ENCODE measurements at regions not wholly inside any gene's neighbourhood (a gene's known extent, or its start where the extent isn't known, plus 50 kb on each side); places are given as distances from the start of the nearest gene placed in this dataset.

DNA sequence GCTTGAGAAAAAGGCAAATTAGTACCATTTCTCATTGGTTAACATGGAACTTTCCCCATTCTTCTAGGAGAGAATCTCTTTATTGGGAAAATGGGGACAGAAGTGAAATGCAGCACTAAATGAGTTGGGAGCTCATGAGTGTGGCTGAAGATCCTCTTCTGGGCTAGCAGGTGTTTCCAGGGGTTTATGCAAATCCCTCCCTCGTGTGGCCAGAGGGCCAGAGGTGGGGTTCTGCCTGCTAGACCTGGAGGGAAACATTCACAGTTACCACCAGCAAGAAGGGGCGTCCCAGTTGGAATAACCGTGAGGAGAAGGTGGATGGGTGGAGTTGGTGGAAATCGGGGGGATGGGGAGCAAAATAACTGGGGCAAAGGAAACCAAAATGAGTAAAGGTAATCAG lies 235.9 kb downstream of the KLF6 start:
- no peaks in the 10 kb centered on the region for H3K27me3 ChIP-seq (ENCODE audit: insufficient read depth, low read length)
- no peaks in the 10 kb centered on the region for H3K36me3 ChIP-seq (ENCODE audit: insufficient read depth, low read length)
- no peak overlapping the region for H3K9ac ChIP-seq (ENCODE audit: low read length)
- H3K4me1 ChIP-seq (ENCODE audit: insufficient read depth, low read length, severe bottlenecking), result no peaks in the 10 kb centered on the region
- no peak for TF ChIP-seq EZH2 (IDR thresholded peaks at IDR 0.05; ENCODE audit: borderline replicate concordance, low read length)
- TF ChIP-seq CTCF (IDR thresholded peaks at IDR 0.05; ENCODE audit: low read length), result no peak
- H3K4me2 ChIP-seq (ENCODE audit: low read length), result no peak overlapping the region
- no peaks in the 10 kb centered on the region for H3K9me3 ChIP-seq (ENCODE audit: low read length)
- H3K79me2 ChIP-seq (ENCODE audit: insufficient read depth, low read length), result no peaks in the 10 kb centered on the region
- H3K27ac ChIP-seq (ENCODE audit: low read depth, low read length, poor library complexity, severe bottlenecking), result no peak overlapping the region
- no peaks in the 10 kb centered on the region for H3K9me2 ChIP-seq (ENCODE audit: low read depth, low read length)
- no peak overlapping the region for H2AFZ ChIP-seq (ENCODE audit: low read length)
- H4K20me1 ChIP-seq (ENCODE audit: insufficient read depth, low read length), result no peaks in the 10 kb centered on the region
- no peaks in the 10 kb centered on the region for H3F3A ChIP-seq (ENCODE audit: insufficient read depth, low read length)
- H3K4me3 ChIP-seq (ENCODE audit: low read depth, low read length, poor library complexity, severe bottlenecking), result no peak overlapping the region

DNA sequence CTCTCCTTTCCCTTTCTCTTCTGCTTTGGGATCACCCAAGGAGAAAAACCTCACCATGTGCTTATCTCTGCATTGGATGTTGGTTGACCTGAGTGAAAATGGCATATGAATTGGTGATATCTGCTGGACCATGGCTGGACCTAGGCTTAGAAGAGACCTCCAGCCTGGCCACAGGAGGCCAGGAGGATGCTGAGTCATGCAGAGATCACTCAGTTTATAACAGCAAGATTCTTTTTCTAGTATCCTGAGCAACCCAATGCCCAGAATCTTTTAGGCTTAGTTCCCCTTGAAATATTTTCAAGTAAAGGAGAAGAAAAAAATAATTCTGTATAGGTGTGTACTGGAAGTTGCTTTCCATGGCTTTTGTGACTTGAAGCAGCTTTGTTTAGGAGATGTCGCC lies 236.3 kb downstream of the KLF6 start:
- Histone ChIP-seq H3K4me1 (ENCODE audit: insufficient read depth, low read length, severe bottlenecking) (no peaks in the 10 kb centered on the region), H3K27me3 (ENCODE audit: insufficient read depth, low read length) (no peaks in the 10 kb centered on the region), H3K9me3 (ENCODE audit: low read length) (no peaks in the 10 kb centered on the region), H2AFZ (ENCODE audit: low read length) (no peak overlapping the region), H3K27ac (ENCODE audit: low read depth, low read length, poor library complexity, severe bottlenecking) (no peak overlapping the region), H3K36me3 (ENCODE audit: insufficient read depth, low read length) (no peaks in the 10 kb centered on the region), H3F3A (ENCODE audit: insufficient read depth, low read length) (no peaks in the 10 kb centered on the region), H3K4me3 (ENCODE audit: low read depth, low read length, poor library complexity, severe bottlenecking) (no peak overlapping the region), H3K9ac (ENCODE audit: low read length) (no peak overlapping the region), H3K79me2 (ENCODE audit: insufficient read depth, low read length) (no peaks in the 10 kb centered on the region), H3K9me2 (ENCODE audit: low read depth, low read length) (no peaks in the 10 kb centered on the region), H3K4me2 (ENCODE audit: low read length) (no peak overlapping the region), H4K20me1 (ENCODE audit: insufficient read depth, low read length) (no peaks in the 10 kb centered on the region)
- TF ChIP-seq EZH2 (IDR thresholded peaks at IDR 0.05; ENCODE audit: borderline replicate concordance, low read length), result no peak
- TF ChIP-seq CTCF (IDR thresholded peaks at IDR 0.05; ENCODE audit: low read length), result no peak

DNA sequence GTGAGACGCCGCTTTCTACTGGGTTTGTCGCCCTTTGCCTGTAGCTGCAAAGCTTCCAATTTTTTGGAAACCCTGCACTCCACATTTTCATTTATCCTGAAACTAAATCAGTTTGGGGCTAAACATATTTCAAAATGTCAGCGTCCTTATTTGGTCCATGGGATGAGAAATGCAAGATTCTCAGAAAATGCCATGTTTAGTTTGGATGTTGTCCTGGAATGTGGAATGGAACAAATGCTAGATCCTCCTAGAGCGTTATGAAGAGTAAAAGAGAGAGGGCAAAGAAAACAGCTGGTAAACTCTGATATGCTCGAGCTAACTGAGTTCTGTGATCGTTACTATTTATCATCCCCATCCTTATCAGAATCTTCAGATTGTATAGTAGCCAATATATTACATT lies 236.9 kb downstream of the KLF6 start:
- no peaks in the 10 kb centered on the region for H3K9me3 ChIP-seq (ENCODE audit: low read length)
- no peaks in the 10 kb centered on the region for H4K20me1 ChIP-seq (ENCODE audit: insufficient read depth, low read length)
- H3K27me3 ChIP-seq (ENCODE audit: insufficient read depth, low read length), result no peaks in the 10 kb centered on the region
- H3K4me2 ChIP-seq (ENCODE audit: low read length), result no peak overlapping the region
- no peaks in the 10 kb centered on the region for H3K36me3 ChIP-seq (ENCODE audit: insufficient read depth, low read length)
- no peak overlapping the region for H3K9ac ChIP-seq (ENCODE audit: low read length)
- no peaks in the 10 kb centered on the region for H3F3A ChIP-seq (ENCODE audit: insufficient read depth, low read length)
- no peaks in the 10 kb centered on the region for H3K4me1 ChIP-seq (ENCODE audit: insufficient read depth, low read length, severe bottlenecking)
- H3K9me2 ChIP-seq (ENCODE audit: low read depth, low read length), result no peaks in the 10 kb centered on the region
- no peak overlapping the region for H3K4me3 ChIP-seq (ENCODE audit: low read depth, low read length, poor library complexity, severe bottlenecking)
- TF ChIP-seq CTCF (IDR thresholded peaks at IDR 0.05; ENCODE audit: low read length), result no peak
- no peak for TF ChIP-seq EZH2 (IDR thresholded peaks at IDR 0.05; ENCODE audit: borderline replicate concordance, low read length)
- H2AFZ ChIP-seq (ENCODE audit: low read length), result no peak overlapping the region
- no peaks in the 10 kb centered on the region for H3K79me2 ChIP-seq (ENCODE audit: insufficient read depth, low read length)
- no peak overlapping the region for H3K27ac ChIP-seq (ENCODE audit: low read depth, low read length, poor library complexity, severe bottlenecking)
